T-cell (primary cell): ENCODE measurements at regions not wholly inside any gene's neighbourhood (a gene's known extent, or its start where the extent isn't known, plus 50 kb on each side); places are given as distances from the start of the nearest gene placed in this dataset.

Experiments
- ATAC-seq, 4 experiments: fragments of 200-7000 bp in 3 of 4; fragments of 150-1000 bp in 1 of 4; cut with Tn5 transposase; replicated peaks in 1 of 4; 1 replicate in 3 of 4; 2 replicates in 1 of 4; pipeline ENCODE4 v1.10.0; 2021; ENCODE audit warnings: moderate library complexity in 3 of 4, mild to moderate bottlenecking in 2 of 4, moderate number of reproducible peaks in 1 of 4
- CTCF ChIA-PET, 2 donors: fragments of 300-600 bp; sonication (Branson Sonifier 250); formaldehyde crosslinking; loops; one replicate each; lab custom pipeline; 2022; ENCODE audit warnings: antibody characterized with exemption in 2 of 2; lab: Charles Lee
- POLR2A ChIA-PET, 2 donors: fragments of 300-600 bp; sonication (Branson Sonifier 250); formaldehyde crosslinking; loops; one replicate each; lab custom pipeline; 2022; ENCODE audit warnings: antibody characterized with exemption in 2 of 2; lab: Charles Lee
- DNase-seq, 35 experiments: peaks; one replicate each; pipeline versions ENCODE4 v3.0.0 to v3.0.0-alpha.2; 2013 to 2023
- H3K27ac ChIP-seq: one replicate; pipeline ENCODE4 v1.5.1; 2013; ENCODE audit warnings: low read length
- H3K27me3 ChIP-seq, 2 experiments: replicated peaks in 1 of 2; 1 replicate in 1 of 2; 2 replicates in 1 of 2; pipeline versions ENCODE4 v1.6.1 to v1.7.0; 2013; ENCODE audit warnings: low read length in 1 of 2, mixed read lengths in 1 of 2; ENCODE audit not compliant: control insufficient read depth in 2 of 2, insufficient read depth in 2 of 2; ENCODE audit errors: extremely low read depth in 1 of 2
- H3K36me3 ChIP-seq, 2 donors: 1 replicate in 1 of 2; 2 replicates in 1 of 2; pipeline versions ENCODE4 v1.6.1 to v1.7.0; 2013; ENCODE audit warnings: low read length in 1 of 2; ENCODE audit not compliant: control insufficient read depth in 2 of 2, insufficient read depth in 1 of 2; ENCODE audit errors: extremely low read depth in 1 of 2
- H3K4me1 ChIP-seq, 2 experiments: 1 replicate in 1 of 2; 2 replicates in 1 of 2; pipeline versions ENCODE4 v1.6.1 to v1.7.0; 2013; ENCODE audit warnings: low read length in 2 of 2, mixed read lengths in 1 of 2; ENCODE audit not compliant: insufficient read depth in 2 of 2, control insufficient read depth in 1 of 2; ENCODE audit errors: extremely low read depth in 1 of 2
- H3K4me3 ChIP-seq, 2 donors: 1 replicate in 1 of 2; 2 replicates in 1 of 2; pipeline versions ENCODE4 v1.5.1 to v1.7.0; 2013; ENCODE audit warnings: mild to moderate bottlenecking in 2 of 2, low read length in 1 of 2, moderate library complexity in 1 of 2; ENCODE audit not compliant: control insufficient read depth in 1 of 2; ENCODE audit errors: extremely low read depth in 1 of 2
- H3K9me3 ChIP-seq: 2 replicates; pipeline ENCODE4 v1.7.0; 2013
- H3K27ac Mint-ChIP-seq, 2 donors: one replicate each; pipeline ENCODE4 v1.8.0; 2020 to 2021; ENCODE audit warnings: mild to moderate bottlenecking in 2 of 2, mixed read lengths in 2 of 2
- H3K27me3 Mint-ChIP-seq, 2 donors: one replicate each; pipeline ENCODE4 v1.8.0; 2021 to 2022; ENCODE audit warnings: mixed read lengths in 2 of 2
- H3K36me3 Mint-ChIP-seq: one replicate; pipeline ENCODE4 v1.8.0; 2021; ENCODE audit warnings: mixed read lengths
- H3K4me1 Mint-ChIP-seq, 3 donors: one replicate each; pipeline ENCODE4 v1.8.0; 2020 to 2022; ENCODE audit warnings: mixed read lengths in 3 of 3, mild to moderate bottlenecking in 1 of 3
- H3K4me3 Mint-ChIP-seq, 3 donors: one replicate each; pipeline ENCODE4 v1.8.0; 2020 to 2022; ENCODE audit warnings: mild to moderate bottlenecking in 3 of 3, mixed read lengths in 3 of 3, moderate library complexity in 3 of 3
- H3K9me3 Mint-ChIP-seq, 3 donors: one replicate each; pipeline ENCODE4 v1.8.0; 2020 to 2022; ENCODE audit warnings: mixed read lengths in 3 of 3
- WGBS: methylation state at CpG from one replicate; pipeline ENCODE4 v1.1.5; 2013; ENCODE audit warnings: missing lambda C conversion rate; ENCODE audit not compliant: insufficient coverage; 5-methylcytosine and 5-hydroxymethylcytosine counted together

DNA sequence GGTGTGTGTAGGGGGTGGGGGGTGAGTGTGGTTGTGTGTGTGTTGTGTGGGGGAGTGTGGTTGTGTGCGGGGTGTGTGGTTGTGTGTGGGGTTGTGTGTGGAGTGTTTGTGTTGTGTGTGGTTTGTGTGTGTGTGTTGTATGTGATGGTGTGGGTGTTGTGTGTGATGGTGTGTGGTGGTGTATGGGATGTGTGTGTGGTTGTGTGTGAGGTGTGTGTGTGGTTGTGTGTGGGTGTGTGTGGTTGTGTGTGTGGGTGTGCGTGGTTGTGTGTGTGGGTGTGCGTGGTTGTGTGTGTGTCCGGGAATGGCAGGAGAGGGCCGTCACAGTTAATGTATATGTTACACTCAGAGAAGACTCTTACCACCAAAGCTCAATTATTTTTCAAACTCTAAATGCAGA, 79.8 kb downstream of the TBXT start:
- Histone ChIP-seq H3K27ac (no peak overlapping the region), H3K36me3 (no peaks in the 10 kb centered on the region), H3K9me3 (no peaks in the 10 kb centered on the region), H3K4me1 (no peaks in the 10 kb centered on the region), H3K4me3 (no peak overlapping the region), H3K27me3 (peaks cover 0 to 12% of the 10 kb centered on the region in 2 experiments)
- 100% methylated on average over 1 of the region's 5 CpGs for WGBS
- POLR2A ChIA-PET: no interaction called here
- H3K27me3 Mint-ChIP-seq: peaks cover 19 to 25% of the 10 kb centered on the region in 2 donors
- no peaks in the 10 kb centered on the region for H3K36me3 Mint-ChIP-seq
- H3K9me3 Mint-ChIP-seq: peaks cover 0 to 3% (median 0%) of the 10 kb centered on the region in 3 donors
- DNase-seq (no peak), ATAC-seq (no peak)
- no peak overlapping the region for H3K4me3 Mint-ChIP-seq
- CTCF ChIA-PET: no interaction called here
- H3K27ac Mint-ChIP-seq: no peak overlapping the region
- H3K4me1 Mint-ChIP-seq: no peaks in the 10 kb centered on the region

DNA sequence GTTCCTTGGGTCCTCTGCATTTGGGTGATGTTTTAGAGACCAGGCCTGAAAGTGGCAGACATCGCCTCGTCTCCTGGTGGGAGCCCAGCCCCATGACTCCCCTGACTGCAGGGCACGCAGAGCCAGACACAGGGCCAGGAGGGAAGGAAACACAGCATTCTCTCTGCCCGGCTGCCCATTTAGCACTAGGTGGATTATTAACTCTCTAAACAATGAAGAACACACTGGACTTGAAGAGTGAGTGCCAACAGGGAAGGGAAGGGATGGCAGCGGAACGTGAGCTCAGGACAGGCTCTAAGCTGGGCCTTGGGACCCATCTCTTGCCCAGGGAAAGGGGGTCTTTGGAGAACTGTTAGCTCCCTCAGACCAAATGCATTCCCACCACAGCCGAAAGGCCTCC, 80.4 kb downstream of the TBXT start:
- Mint-ChIP-seq H3K9me3 (peaks cover 0 to 3% (median 0%) of the 10 kb centered on the region in 3 donors), H3K27me3 (peaks cover 18 to 28% of the 10 kb centered on the region in 2 donors), H3K4me1 (no peaks in the 10 kb centered on the region), H3K36me3 (no peaks in the 10 kb centered on the region), H3K4me3 (no peak overlapping the region), H3K27ac (no peak overlapping the region)
- ChIA-PET POLR2A (no interaction called here), CTCF (no interaction called here)
- 93% methylated on average over 2 of the region's 7 CpGs for WGBS
- H3K36me3 ChIP-seq: no peaks in the 10 kb centered on the region
- H3K9me3 ChIP-seq: no peaks in the 10 kb centered on the region
- ATAC-seq (no peak), DNase-seq (no peak)
- no peak overlapping the region for H3K4me3 ChIP-seq
- peaks cover 0 to 12% of the 10 kb centered on the region in 2 experiments for H3K27me3 ChIP-seq
- no peaks in the 10 kb centered on the region for H3K4me1 ChIP-seq
- H3K27ac ChIP-seq: no peak overlapping the region

DNA sequence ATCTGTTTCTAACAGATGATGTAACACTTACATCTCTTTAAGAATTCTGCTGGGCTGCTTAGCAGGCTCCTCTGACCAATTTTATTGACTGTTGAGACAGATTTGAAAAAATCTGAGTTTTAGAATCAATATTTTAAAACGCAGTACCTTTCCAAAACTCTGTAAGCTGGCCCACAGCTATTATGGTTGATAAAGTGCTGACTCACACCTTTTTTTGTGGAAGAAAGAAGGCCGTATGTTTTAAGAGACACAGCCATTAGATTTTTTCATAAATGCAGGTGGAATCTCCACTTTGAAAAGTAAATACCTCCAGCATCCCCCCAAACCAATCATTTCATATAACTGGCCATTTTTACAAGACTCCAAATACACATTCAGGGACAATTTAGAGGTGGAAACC, 82.2 kb downstream of the TBXT start:
- WGBS: no CpG with 5 or more reads among the region's 2 CpGs
- Mint-ChIP-seq H3K27ac (no peak overlapping the region), H3K9me3 (no peaks in the 10 kb centered on the region), H3K4me3 (no peak overlapping the region), H3K4me1 (no peaks in the 10 kb centered on the region), H3K27me3 (peaks cover 17 to 26% of the 10 kb centered on the region in 2 donors), H3K36me3 (no peaks in the 10 kb centered on the region)
- no peak overlapping the region for H3K4me3 ChIP-seq
- no peaks in the 10 kb centered on the region for H3K4me1 ChIP-seq
- no peaks in the 10 kb centered on the region for H3K36me3 ChIP-seq
- no peaks in the 10 kb centered on the region for H3K9me3 ChIP-seq
- CTCF ChIA-PET: no interaction called here
- H3K27me3 ChIP-seq: peaks cover 0 to 12% of the 10 kb centered on the region in 2 experiments
- POLR2A ChIA-PET: interaction anchor here in 1 of 2 donors (0.7 kb wide), 1 partner anchor 12 kb away, joined by 3 read pairs; no protein-coding TSS in a partner anchor
- ATAC-seq (no peak), DNase-seq (no peak)
- no peak overlapping the region for H3K27ac ChIP-seq

DNA sequence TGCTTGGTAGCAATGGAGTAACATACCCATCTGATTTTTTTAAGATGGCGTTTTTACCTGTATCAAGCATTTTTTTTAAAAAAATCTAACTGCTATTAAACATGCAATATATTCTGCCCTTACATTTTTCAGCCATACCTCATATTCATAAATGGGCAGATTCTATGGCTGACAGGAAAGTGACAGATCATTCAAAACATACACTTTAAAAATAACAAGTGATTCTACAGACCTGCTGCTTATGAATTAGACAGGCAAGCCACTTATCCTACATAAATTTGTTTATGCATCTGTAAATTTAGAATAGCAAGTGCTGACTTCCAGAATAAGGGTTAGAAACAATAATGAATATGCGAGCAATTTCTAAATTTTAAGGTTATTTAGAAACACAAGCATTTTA, 82.7 kb downstream of the TBXT start:
- ChIA-PET POLR2A (no interaction called here), CTCF (no interaction called here)
- Histone ChIP-seq H3K36me3 (no peaks in the 10 kb centered on the region), H3K27ac (no peak overlapping the region), H3K4me1 (no peaks in the 10 kb centered on the region), H3K4me3 (no peak overlapping the region), H3K9me3 (no peaks in the 10 kb centered on the region), H3K27me3 (peaks cover 0 to 12% of the 10 kb centered on the region in 2 experiments)
- Mint-ChIP-seq H3K27ac (no peak overlapping the region), H3K9me3 (no peaks in the 10 kb centered on the region), H3K4me3 (no peak overlapping the region), H3K36me3 (no peaks in the 10 kb centered on the region), H3K27me3 (peaks cover 17 to 26% of the 10 kb centered on the region in 2 donors), H3K4me1 (no peaks in the 10 kb centered on the region)
- DNase-seq: no peak
- no peak for ATAC-seq
- no CpG with 5 or more reads among the region's 2 CpGs for WGBS

DNA sequence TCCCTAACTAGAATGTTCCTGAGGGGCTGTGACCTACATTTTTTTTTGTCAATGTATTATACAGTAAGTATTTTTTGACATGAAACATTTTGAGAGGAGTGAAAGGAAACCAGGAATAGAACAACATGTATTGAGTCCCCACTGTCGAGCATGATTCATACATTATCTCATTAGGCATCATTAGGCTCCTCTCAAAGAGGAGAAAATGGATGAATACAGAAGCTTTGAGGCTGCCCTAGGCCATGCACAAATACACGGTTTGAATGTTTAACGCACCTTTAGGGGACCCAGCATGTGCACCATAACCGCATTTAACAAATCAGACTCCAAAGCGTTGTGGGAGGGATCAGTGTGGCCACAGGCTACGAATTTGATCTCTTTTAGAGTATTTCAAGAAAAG, 87.8 kb downstream of the TBXT start:
- H3K9me3 ChIP-seq: no peaks in the 10 kb centered on the region
- ATAC-seq (no peak), DNase-seq (no peak)
- 79% methylated on average over 2 of the region's 6 CpGs for WGBS
- H3K36me3 ChIP-seq: no peaks in the 10 kb centered on the region
- H3K27me3 ChIP-seq: peaks cover 0 to 14% of the 10 kb centered on the region in 2 experiments
- H3K27ac ChIP-seq: no peak overlapping the region
- Mint-ChIP-seq H3K36me3 (no peaks in the 10 kb centered on the region), H3K27ac (no peak overlapping the region), H3K9me3 (no peaks in the 10 kb centered on the region), H3K4me1 (no peaks in the 10 kb centered on the region), H3K4me3 (no peak overlapping the region), H3K27me3 (peaks cover 18 to 21% of the 10 kb centered on the region in 2 donors)
- H3K4me1 ChIP-seq: no peaks in the 10 kb centered on the region
- ChIA-PET POLR2A (no interaction called here), CTCF (no interaction called here)
- no peak overlapping the region for H3K4me3 ChIP-seq

DNA sequence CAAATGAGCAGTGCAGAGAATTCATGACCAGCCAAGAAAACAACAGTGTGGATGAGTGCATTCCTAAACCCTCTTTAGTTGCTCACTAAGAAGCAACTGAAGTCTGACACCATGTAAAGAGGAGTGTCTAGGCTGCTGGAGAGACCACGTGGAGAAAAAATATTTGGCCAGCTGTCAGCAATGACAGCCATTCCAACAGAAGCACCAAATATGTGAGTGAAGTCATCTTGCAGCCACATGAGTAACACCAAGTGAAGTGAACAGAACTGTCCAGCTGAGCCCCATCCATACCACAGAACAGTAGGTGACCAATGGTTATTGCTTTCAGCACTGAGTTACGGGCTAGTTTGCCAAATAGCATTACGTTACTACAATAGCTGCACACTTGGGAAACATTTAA, 89.4 kb downstream of the TBXT start:
- POLR2A ChIA-PET: no interaction called here
- peaks cover 11 to 13% of the 10 kb centered on the region in 2 donors for H3K27me3 Mint-ChIP-seq
- H3K4me3 ChIP-seq: no peak overlapping the region
- H3K9me3 Mint-ChIP-seq: no peaks in the 10 kb centered on the region
- H3K27me3 ChIP-seq: peaks cover 0 to 18% of the 10 kb centered on the region in 2 experiments
- no peak overlapping the region for H3K4me3 Mint-ChIP-seq
- H3K27ac ChIP-seq: no peak overlapping the region
- H3K4me1 ChIP-seq: no peaks in the 10 kb centered on the region
- DNase-seq: no peak
- CTCF ChIA-PET: no interaction called here
- H3K36me3 Mint-ChIP-seq: no peaks in the 10 kb centered on the region
- no peak for ATAC-seq
- no CpG with 5 or more reads among the region's 3 CpGs for WGBS
- no peaks in the 10 kb centered on the region for H3K4me1 Mint-ChIP-seq
- no peak overlapping the region for H3K27ac Mint-ChIP-seq
- H3K36me3 ChIP-seq: no peaks in the 10 kb centered on the region
- H3K9me3 ChIP-seq: no peaks in the 10 kb centered on the region

DNA sequence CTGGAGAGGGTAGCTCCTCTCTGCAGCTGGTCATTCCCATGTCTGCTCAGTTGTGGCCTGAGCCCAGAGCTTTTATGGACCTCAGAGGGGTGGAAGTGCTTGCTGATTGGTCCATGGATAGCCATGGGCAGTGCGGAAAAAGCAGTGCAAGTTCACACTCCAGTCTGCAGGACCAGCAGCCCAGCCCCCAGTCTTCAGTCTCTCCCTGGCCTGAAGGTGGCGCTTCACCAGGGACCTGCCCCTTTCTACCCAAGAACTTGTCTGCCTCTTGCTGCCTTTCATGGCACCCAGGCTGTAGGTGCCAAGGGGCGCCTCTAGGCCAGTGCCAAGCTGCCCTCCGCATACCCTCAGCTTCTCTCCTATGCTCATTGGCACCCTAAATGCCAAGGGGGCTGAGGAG, 91.0 kb downstream of the TBXT start:
- POLR2A ChIA-PET: no interaction called here
- peaks cover 8 to 10% of the 10 kb centered on the region in 2 donors for H3K27me3 Mint-ChIP-seq
- 88% methylated on average over 4 of the region's 4 CpGs for WGBS
- Histone ChIP-seq H3K4me1 (no peaks in the 10 kb centered on the region), H3K36me3 (no peaks in the 10 kb centered on the region), H3K27me3 (peaks cover 0 to 18% of the 10 kb centered on the region in 2 experiments), H3K27ac (no peak overlapping the region), H3K4me3 (no peak overlapping the region), H3K9me3 (no peaks in the 10 kb centered on the region)
- H3K4me1 Mint-ChIP-seq: no peaks in the 10 kb centered on the region
- H3K4me3 Mint-ChIP-seq: no peak overlapping the region
- no peak overlapping the region for H3K27ac Mint-ChIP-seq
- ATAC-seq (no peak), DNase-seq (no peak)
- no peaks in the 10 kb centered on the region for H3K36me3 Mint-ChIP-seq
- no peaks in the 10 kb centered on the region for H3K9me3 Mint-ChIP-seq
- CTCF ChIA-PET: no interaction called here
